ENCODE measurements at regions not wholly inside any gene's neighbourhood (a gene's known extent, or its start where the extent isn't known, plus 50 kb on each side); places are given as distances from the start of the nearest gene placed in this dataset.

- TF ChIP-seq CTCF (IDR thresholded peaks at IDR 0.05; ENCODE audit: low read depth, low read length, missing input control) (no peak), REST (IDR thresholded peaks at IDR 0.05) (no peak), RAD21 (IDR thresholded peaks at IDR 0.05) (no peak), EGR1 (IDR thresholded peaks at IDR 0.05; ENCODE audit: low read depth in 2 of 2) (no peak), MAX (IDR thresholded peaks at IDR 0.05) (no peak), JUND (IDR thresholded peaks at IDR 0.05) (no peak), RXRA (IDR thresholded peaks at IDR 0.05) (no peak), GABPA (IDR thresholded peaks at IDR 0.05 in 1 of 2, conservative IDR thresholded peaks at IDR 0.05 in 1 of 2) (no peak), ZBTB33 (IDR thresholded peaks at IDR 0.05) (no peak), YY1 (IDR thresholded peaks at IDR 0.05) (no peak), SP1 (IDR thresholded peaks at IDR 0.05) (no peak), TAF1 (conservative IDR thresholded peaks at IDR 0.05) (no peak), HNF4A (conservative IDR thresholded peaks at IDR 0.05) (no peak), ATF3 (IDR thresholded peaks at IDR 0.05) (no peak)
These were observed 1890.7 kb upstream of the PCDH10 start for GRCh38 chr4:131258361-131258760.
